ENCODE measurements at regions not wholly inside any gene's neighbourhood (a gene's known extent, or its start where the extent isn't known, plus 50 kb on each side); places are given as distances from the start of the nearest gene placed in this dataset.
"Not testable (repeated sequence)": the region's sequence is repeated elsewhere in the genome, so short reads cannot be mapped to it uniquely, and the experiment has no call there.

- Histone ChIP-seq H3K9me3 (ENCODE audit: control insufficient read depth, insufficient read depth, low read length) (no peaks in the 10 kb centered on the region), H3K36me3 (ENCODE audit: insufficient read depth, low read length) (no peaks in the 10 kb centered on the region), H3K4me1 (ENCODE audit: insufficient read depth, low read length) (peaks cover 28% of the 10 kb centered on the region), H3K9ac (ENCODE audit: low read depth, low read length) (no peak overlapping the region)
These were observed 1101.8 kb downstream of the TAF11L14 start for GRCh38 chr5:18736051-18736398.

GRCh38 chr5:18736736-18737135, 1102.5 kb downstream of the TAF11L14 start:
- Histone ChIP-seq H3K4me1 (ENCODE audit: insufficient read depth, low read length) (peaks cover 28% of the 10 kb centered on the region), H3K9ac (ENCODE audit: low read depth, low read length) (peak overlapping the region; percentile 8; the same call in 1 of the 2 replicates)
- not testable (repeated sequence) for H3K9me3 ChIP-seq (ENCODE audit: control insufficient read depth, insufficient read depth, low read length); H3K36me3 ChIP-seq (ENCODE audit: insufficient read depth, low read length)

GRCh38 chr5:18740301-18740700, 1106.0 kb downstream of the TAF11L14 start:
- H3K9ac ChIP-seq (ENCODE audit: low read depth, low read length), result no peak overlapping the region
- peaks cover 16% of the 10 kb centered on the region for H3K4me1 ChIP-seq (ENCODE audit: insufficient read depth, low read length)
- no peaks in the 10 kb centered on the region for H3K9me3 ChIP-seq (ENCODE audit: control insufficient read depth, insufficient read depth, low read length)
- no peaks in the 10 kb centered on the region for H3K36me3 ChIP-seq (ENCODE audit: insufficient read depth, low read length)

GRCh38 chr5:18742830-18743229, 1108.6 kb downstream of the TAF11L14 start:
- Histone ChIP-seq H3K4me1 (ENCODE audit: insufficient read depth, low read length) (peaks cover 3% of the 10 kb centered on the region; the same call in 1 of the 2 replicates), H3K36me3 (ENCODE audit: insufficient read depth, low read length) (no peaks in the 10 kb centered on the region), H3K9me3 (ENCODE audit: control insufficient read depth, insufficient read depth, low read length) (no peaks in the 10 kb centered on the region; the same call in 1 of the 2 replicates), H3K9ac (ENCODE audit: low read depth, low read length) (no peak overlapping the region)

GRCh38 chr5:18744441-18744840, 1110.2 kb downstream of the TAF11L14 start:
- Histone ChIP-seq H3K9me3 (ENCODE audit: control insufficient read depth, insufficient read depth, low read length) (no peaks in the 10 kb centered on the region; the same call in 1 of the 2 replicates), H3K4me1 (ENCODE audit: insufficient read depth, low read length) (no peaks in the 10 kb centered on the region), H3K36me3 (ENCODE audit: insufficient read depth, low read length) (no peaks in the 10 kb centered on the region), H3K9ac (ENCODE audit: low read depth, low read length) (no peak overlapping the region)

- no peaks in the 10 kb centered on the region; the same call in 1 of the 2 replicates for H3K9me3 ChIP-seq (ENCODE audit: control insufficient read depth, insufficient read depth, low read length)
- H3K36me3 ChIP-seq (ENCODE audit: insufficient read depth, low read length), result no peaks in the 10 kb centered on the region
- H3K4me1 ChIP-seq (ENCODE audit: insufficient read depth, low read length), result no peaks in the 10 kb centered on the region
- no peak overlapping the region for H3K9ac ChIP-seq (ENCODE audit: low read depth, low read length)
These were observed 1111.1 kb downstream of the TAF11L14 start for GRCh38 chr5:18745042-18745987.

GRCh38 chr5:18745988-18746615, 1111.8 kb downstream of the TAF11L14 start:
- no peaks in the 10 kb centered on the region for H3K4me1 ChIP-seq (ENCODE audit: insufficient read depth, low read length)
- no peak overlapping the region for H3K9ac ChIP-seq (ENCODE audit: low read depth, low read length)
- no peaks in the 10 kb centered on the region for H3K36me3 ChIP-seq (ENCODE audit: insufficient read depth, low read length)
- no peaks in the 10 kb centered on the region; the same call in 1 of the 2 replicates for H3K9me3 ChIP-seq (ENCODE audit: control insufficient read depth, insufficient read depth, low read length)

GRCh38 chr5:18749763-18750162, 1115.5 kb downstream of the TAF11L14 start:
- Histone ChIP-seq H3K9ac (ENCODE audit: low read depth, low read length) (no peak overlapping the region), H3K4me1 (ENCODE audit: insufficient read depth, low read length) (no peaks in the 10 kb centered on the region), H3K9me3 (ENCODE audit: control insufficient read depth, insufficient read depth, low read length) (no peaks in the 10 kb centered on the region; the same call in 1 of the 2 replicates), H3K36me3 (ENCODE audit: insufficient read depth, low read length) (no peaks in the 10 kb centered on the region)

GRCh38 chr5:18752317-18752716, 1118.1 kb downstream of the TAF11L14 start:
- no peak overlapping the region for H3K9ac ChIP-seq (ENCODE audit: low read depth, low read length)
- no peaks in the 10 kb centered on the region for H3K36me3 ChIP-seq (ENCODE audit: insufficient read depth, low read length)
- no peaks in the 10 kb centered on the region for H3K4me1 ChIP-seq (ENCODE audit: insufficient read depth, low read length)
- H3K9me3 ChIP-seq (ENCODE audit: control insufficient read depth, insufficient read depth, low read length), result no peaks in the 10 kb centered on the region

- Histone ChIP-seq H3K4me1 (ENCODE audit: insufficient read depth, low read length) (no peaks in the 10 kb centered on the region), H3K36me3 (ENCODE audit: insufficient read depth, low read length) (no peaks in the 10 kb centered on the region), H3K9me3 (ENCODE audit: control insufficient read depth, insufficient read depth, low read length) (no peaks in the 10 kb centered on the region), H3K9ac (ENCODE audit: low read depth, low read length) (no peak overlapping the region)
These were observed 1119.9 kb downstream of the TAF11L14 start for GRCh38 chr5:18754201-18754600.

GRCh38 chr5:18761801-18762200, 1127.5 kb downstream of the TAF11L14 start:
- H3K4me1 ChIP-seq (ENCODE audit: insufficient read depth, low read length), result no peaks in the 10 kb centered on the region
- no peaks in the 10 kb centered on the region for H3K9me3 ChIP-seq (ENCODE audit: control insufficient read depth, insufficient read depth, low read length)
- H3K36me3 ChIP-seq (ENCODE audit: insufficient read depth, low read length), result no peaks in the 10 kb centered on the region
- H3K9ac ChIP-seq (ENCODE audit: low read depth, low read length), result no peak overlapping the region

GRCh38 chr5:18764161-18764560, 1129.9 kb downstream of the TAF11L14 start:
- no peaks in the 10 kb centered on the region for H3K36me3 ChIP-seq (ENCODE audit: insufficient read depth, low read length)
- no peaks in the 10 kb centered on the region for H3K9me3 ChIP-seq (ENCODE audit: control insufficient read depth, insufficient read depth, low read length)
- 0 out of 2 replicates have a peak, but pooled peaks cover under 1% of the 10 kb centered on the region for H3K4me1 ChIP-seq (ENCODE audit: insufficient read depth, low read length)
- no peak overlapping the region for H3K9ac ChIP-seq (ENCODE audit: low read depth, low read length)

- H3K4me1 ChIP-seq (ENCODE audit: insufficient read depth, low read length), result 0 out of 2 replicates have a peak, but pooled peaks cover 3% of the 10 kb centered on the region
These were observed 1131.0 kb downstream of the TAF11L14 start for GRCh38 chr5:18765304-18765703.

GRCh38 chr5:18771097-18771610, 1136.9 kb downstream of the TAF11L14 start:
- Histone ChIP-seq H3K9me3 (ENCODE audit: control insufficient read depth, insufficient read depth, low read length) (no peaks in the 10 kb centered on the region), H3K36me3 (ENCODE audit: insufficient read depth, low read length) (no peaks in the 10 kb centered on the region), H3K4me1 (ENCODE audit: insufficient read depth, low read length) (0 out of 2 replicates have a peak, but pooled peaks cover 3% of the 10 kb centered on the region), H3K9ac (ENCODE audit: low read depth, low read length) (no peak overlapping the region)

More at GRCh38 chr5:18765304-18765703, 1131.0 kb downstream of the TAF11L14 start:
- Histone ChIP-seq H3K36me3 (ENCODE audit: insufficient read depth, low read length) (no peaks in the 10 kb centered on the region), H3K9ac (ENCODE audit: low read depth, low read length) (no peak overlapping the region), H3K9me3 (ENCODE audit: control insufficient read depth, insufficient read depth, low read length) (no peaks in the 10 kb centered on the region)

Measured in ES-I3 (cell line).